ENCODE measurements at regions not wholly inside any gene's neighbourhood (a gene's known extent, or its start where the extent isn't known, plus 50 kb on each side); places are given as distances from the start of the nearest gene placed in this dataset.

DNA sequence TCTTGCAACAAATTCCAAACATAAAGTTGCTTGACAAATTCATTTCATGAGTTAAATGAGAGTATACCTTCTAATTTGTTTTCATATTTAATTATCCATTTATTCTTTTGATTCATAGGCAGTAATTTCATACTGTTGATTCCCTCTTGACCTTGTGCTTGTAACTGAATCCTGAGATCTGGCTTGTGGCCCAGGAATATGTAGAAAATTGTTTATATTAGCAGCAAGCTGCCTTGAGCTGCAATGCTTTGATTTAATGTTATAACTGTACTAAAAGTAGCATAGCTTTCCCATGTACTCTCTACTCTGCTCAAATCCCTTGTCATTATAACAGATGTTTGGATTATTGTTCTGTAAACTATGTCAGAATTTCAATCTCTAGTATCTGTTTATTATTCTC, 780.7 kb downstream of the NR2F1-AS1 start:
- TF ChIP-seq POLR2A (IDR thresholded peaks at IDR 0.05; ENCODE audit: low read length) = no peak
- TF ChIP-seq GATA1 (IDR thresholded peaks at IDR 0.05; ENCODE audit: low read depth, low read length) = no peak
